HG02870 (cell line): ENCODE measurements at regions not wholly inside any gene's neighbourhood (a gene's known extent, or its start where the extent isn't known, plus 50 kb on each side); places are given as distances from the start of the nearest gene placed in this dataset.

Experiments used
- ATAC-seq: cut with Tn5 transposase; IDR thresholded peaks from one replicate; pipeline ENCODE4 v1.9.1; 2021; ENCODE audit warnings: mild to moderate bottlenecking, moderate library complexity; ENCODE audit not compliant: unreplicated experiment

- no peak for ATAC-seq
Observed at GRCh38 chr12:30041096-30041495, 257.4 kb upstream of the TMTC1 start.

GRCh38 chr12:30030693-30031374 lies 247.1 kb upstream of the TMTC1 start:
- no peak for ATAC-seq

GRCh38 chr12:30026621-30027234 lies 243.0 kb upstream of the TMTC1 start:
- ATAC-seq = no peak

- no peak for ATAC-seq
Observed at GRCh38 chr12:30025317-30025716, 241.6 kb upstream of the TMTC1 start.

- no peak for ATAC-seq
Observed at GRCh38 chr12:30023186-30023585, 239.4 kb upstream of the TMTC1 start.

GRCh38 chr12:30021051-30021833 lies 237.5 kb upstream of the TMTC1 start:
- ATAC-seq = no peak

- ATAC-seq = no peak
Observed at GRCh38 chr12:30019366-30020140, 235.8 kb upstream of the TMTC1 start.

GRCh38 chr12:30016540-30017055 lies 232.9 kb upstream of the TMTC1 start:
- ATAC-seq = no peak

GRCh38 chr12:30015631-30016337 lies 232.0 kb upstream of the TMTC1 start:
- no peak for ATAC-seq

GRCh38 chr12:30014991-30015390 lies 231.2 kb upstream of the TMTC1 start:
- no peak for ATAC-seq

GRCh38 chr12:30012816-30013450 lies 229.2 kb upstream of the TMTC1 start:
- ATAC-seq = no peak

- ATAC-seq = no peak
Observed at GRCh38 chr12:30010071-30011052, 226.6 kb upstream of the TMTC1 start.

- ATAC-seq = no peak
Observed at GRCh38 chr12:30006021-30006420, 222.3 kb upstream of the TMTC1 start.

GRCh38 chr12:30003321-30003720 lies 219.6 kb upstream of the TMTC1 start:
- ATAC-seq = no peak

- no peak for ATAC-seq
Observed at GRCh38 chr12:30002677-30003076, 218.9 kb upstream of the TMTC1 start.

- ATAC-seq = no peak
Observed at GRCh38 chr12:30000401-30000800, 216.7 kb upstream of the TMTC1 start.

- ATAC-seq = no peak
Observed at GRCh38 chr12:29996993-29997392, 213.3 kb upstream of the TMTC1 start.

GRCh38 chr12:29992366-29992765 lies 208.6 kb upstream of the TMTC1 start:
- no peak for ATAC-seq

- no peak for ATAC-seq
Observed at GRCh38 chr12:29991924-29992323, 208.2 kb upstream of the TMTC1 start.
